ENCODE measurements at regions not wholly inside any gene's neighbourhood (a gene's known extent, or its start where the extent isn't known, plus 50 kb on each side); places are given as distances from the start of the nearest gene placed in this dataset.

- TF ChIP-seq EZH2 (IDR thresholded peaks at IDR 0.05; ENCODE audit: borderline replicate concordance, insufficient read depth, low read length, poor library complexity, severe bottlenecking) (no peak), CTCF (IDR thresholded peaks at IDR 0.05; ENCODE audit: poor library complexity, severe bottlenecking) (no peak), POLR2AphosphoS5 (IDR thresholded peaks at IDR 0.05) (no peak), RAD21 (conservative IDR thresholded peaks at IDR 0.05) (no peak), EP300 (conservative IDR thresholded peaks at IDR 0.05; ENCODE audit: poor library complexity, severe bottlenecking) (no peak), MXI1 (conservative IDR thresholded peaks at IDR 0.05; ENCODE audit: poor library complexity, severe bottlenecking) (no peak), REST (IDR thresholded peaks at IDR 0.05; ENCODE audit: borderline replicate concordance) (no peak)
Observed at GRCh38 chr6:153373869-153374268, 242.8 kb upstream of the RGS17 start.

All from neural cell (in vitro differentiated cells).